ENCODE measurements at regions not wholly inside any gene's neighbourhood (a gene's known extent, or its start where the extent isn't known, plus 50 kb on each side); places are given as distances from the start of the nearest gene placed in this dataset.

GRCh38 chr2:4979111-4979510 is 713.1 kb upstream of the SOX11 start:
- Histone ChIP-seq H3K4me2 (ENCODE audit: control insufficient read depth, insufficient read depth) (no peak overlapping the region), H3K4me3 (no peak overlapping the region), H3K36me3 (ENCODE audit: control insufficient read depth in 2 of 2, insufficient read depth in 2 of 2, low read length in 1 of 2) (no peaks in the 10 kb centered on the region), H3K9me3 (replicated peaks; ENCODE audit: control insufficient read depth, insufficient read depth, low read length) (no peaks in the 10 kb centered on the region), H3K4me1 (ENCODE audit: control insufficient read depth, insufficient read depth, low read length) (no peaks in the 10 kb centered on the region), H3K79me2 (ENCODE audit: control insufficient read depth, insufficient read depth, low read length) (no peaks in the 10 kb centered on the region), H4K20me1 (ENCODE audit: control insufficient read depth, insufficient read depth) (no peaks in the 10 kb centered on the region), H3K27ac (ENCODE audit: control insufficient read depth, insufficient read depth) (no peak overlapping the region), H3K9ac (ENCODE audit: control insufficient read depth, insufficient read depth, low read length) (no peak overlapping the region), H2AFZ (ENCODE audit: control insufficient read depth, low read depth, low read length) (no peak overlapping the region), H3K27me3 (replicated peaks in 1 of 2; ENCODE audit: control insufficient read depth in 2 of 2, insufficient read depth in 2 of 2, low read length in 1 of 2) (no peaks in the 10 kb centered on the region)
- FAIRE-seq (no peak), DNase-seq (ENCODE audit: low read depth, low spot score) (no peak), ATAC-seq (no peak)
- in situ Hi-C loops (cut with MboI): no loop called here
- intact Hi-C loops (cut with micrococcal nuclease; ENCODE audit: unreplicated experiment): no loop called here
- CTCF ChIA-PET: no interaction called here
- no peak for TF ChIP-seq PAX5 (IDR thresholded peaks at IDR 0.05; ENCODE audit: borderline replicate concordance, low read depth, low read length)
- no peak for TF ChIP-seq RBBP5 (conservative IDR thresholded peaks at IDR 0.05)
- SMC1A ChIA-PET (ENCODE audit: uncharacterized antibody, unreplicated experiment): no interaction called here
- no TSS peak for BruUV-seq (replicated peaks)
- POLR2A ChIA-PET: no interaction called here
- WGBS (ENCODE audit: insufficient coverage, insufficient replicate concordance, low lambda C conversion rate, missing lambda C conversion rate): 26% methylated on average over 11 of the region's 11 CpGs
- RAD21 ChIA-PET (ENCODE audit: unreplicated experiment): no interaction called here

- intact Hi-C loops (cut with micrococcal nuclease; ENCODE audit: unreplicated experiment) (no loop called here), in situ Hi-C loops (cut with MboI) (no loop called here)
- TF ChIP-seq E2F4 (IDR thresholded peaks at IDR 0.05; ENCODE audit: low read depth, low read length) (no peak), MYC (IDR thresholded peaks at IDR 0.05; ENCODE audit: insufficient read depth, insufficient read length, insufficient replicate concordance, low read length, severe bottlenecking) (no peak), ZSCAN29 (IDR thresholded peaks at IDR 0.05) (no peak), ZZZ3 (IDR thresholded peaks at IDR 0.05; ENCODE audit: control insufficient read depth, insufficient read length, low read depth) (no peak)
- CTCF ChIA-PET: no interaction called here
- 39% methylated on average over 5 of the region's 5 CpGs for WGBS (ENCODE audit: insufficient coverage, insufficient replicate concordance, low lambda C conversion rate, missing lambda C conversion rate)
- ATAC-seq (no peak), FAIRE-seq (no peak), DNase-seq (ENCODE audit: low read depth, low spot score) (no peak)
- no peaks in the 10 kb centered on the region for H3K79me2 ChIP-seq (ENCODE audit: control insufficient read depth, insufficient read depth, low read length)
- H3K9me3 ChIP-seq (replicated peaks; ENCODE audit: control insufficient read depth, insufficient read depth, low read length): no peaks in the 10 kb centered on the region
- no peaks in the 10 kb centered on the region for H3K36me3 ChIP-seq (ENCODE audit: control insufficient read depth in 2 of 2, insufficient read depth in 2 of 2, low read length in 1 of 2)
- RAD21 ChIA-PET (ENCODE audit: unreplicated experiment): no interaction called here
- SMC1A ChIA-PET (ENCODE audit: uncharacterized antibody, unreplicated experiment): interaction anchor here (1.0 to 1.2 kb wide), 2 partner anchors 9 to 37 kb away, joined by 3 read pairs; no protein-coding TSS in a partner anchor
- POLR2A ChIA-PET: no interaction called here
- BruUV-seq (replicated peaks): no TSS peak
- H3K4me3 ChIP-seq: no peak overlapping the region
- no peak overlapping the region for H2AFZ ChIP-seq (ENCODE audit: control insufficient read depth, low read depth, low read length)
- H3K4me1 ChIP-seq (ENCODE audit: control insufficient read depth, insufficient read depth, low read length): no peaks in the 10 kb centered on the region
- H4K20me1 ChIP-seq (ENCODE audit: control insufficient read depth, insufficient read depth): no peaks in the 10 kb centered on the region
- H3K27ac ChIP-seq (ENCODE audit: control insufficient read depth, insufficient read depth): no peak overlapping the region
- H3K9ac ChIP-seq (ENCODE audit: control insufficient read depth, insufficient read depth, low read length): no peak overlapping the region
- H3K27me3 ChIP-seq (replicated peaks in 1 of 2; ENCODE audit: control insufficient read depth in 2 of 2, insufficient read depth in 2 of 2, low read length in 1 of 2): no peaks in the 10 kb centered on the region
- H3K4me2 ChIP-seq (ENCODE audit: control insufficient read depth, insufficient read depth): no peak overlapping the region
Observed at GRCh38 chr2:4980995-4981394, 711.2 kb upstream of the SOX11 start.

Measured in GM12878 (cell line).